Transverse colon (tissue), 4 donors: ENCODE measurements at regions not wholly inside any gene's neighbourhood (a gene's known extent, or its start where the extent isn't known, plus 50 kb on each side); places are given as distances from the start of the nearest gene placed in this dataset.

Experiments used
- DNase-seq: peaks from one replicate; pipeline ENCODE4 v3.0.0-alpha.2; 2019
- H3K27ac ChIP-seq, 4 donors: fragments of 200-600 bp; sonication (generic); 2 replicates each; pipeline ENCODE4 v1.5.1; 2016 to 2018; ENCODE audit warnings: inconsistent platforms in 4 of 4
- H3K27me3 ChIP-seq: fragments of 200-600 bp; sonication (generic); 2 replicates; pipeline ENCODE4 v1.5.1; 2017; ENCODE audit warnings: inconsistent platforms
- H3K36me3 ChIP-seq, 4 donors: fragments of 200-600 bp; sonication (generic); 2 replicates each; pipeline ENCODE4 v1.5.1; 2017 to 2019; ENCODE audit warnings: inconsistent platforms in 4 of 4
- H3K4me1 ChIP-seq, 4 donors: fragments of 200-600 bp; sonication (generic); 2 replicates each; pipeline ENCODE4 v1.5.1; 2017 to 2020; ENCODE audit warnings: inconsistent platforms in 4 of 4
- H3K4me3 ChIP-seq, 4 donors: fragments of 200-600 bp; sonication (generic); 1 replicate in 1 of 4; 2 replicates in 3 of 4; pipeline versions ENCODE4 v1.5.1 to v1.6.1; 2017 to 2019; ENCODE audit warnings: inconsistent platforms in 4 of 4
- H3K9me3 ChIP-seq, 2 donors: fragments of 200-600 bp; sonication (generic); 2 replicates each; pipeline ENCODE4 v1.5.1; 2017 to 2019; ENCODE audit warnings: inconsistent platforms in 2 of 2
- CTCF ChIP-seq, 5 experiments: fragments of 200-600 bp in 3 of 5; fragments of 450-650 bp in 2 of 5; sonication (generic) in 3 of 5; IDR thresholded peaks; 1 replicate in 2 of 5; 2 replicates in 3 of 5; pipeline ENCODE4 v1.5.1; 2016 to 2017; ENCODE audit warnings: antibody characterized with exemption in 5 of 5, inconsistent platforms in 3 of 5, mild to moderate bottlenecking in 2 of 5, moderate library complexity in 1 of 5
- EP300 ChIP-seq: sonication (generic); formaldehyde crosslinking; IDR thresholded peaks from one replicate; pipeline ENCODE4 v1.6.1; 2017; ENCODE audit warnings: antibody characterized with exemption, low read depth
- POLR2A ChIP-seq: fragments of 450-650 bp; IDR thresholded peaks from one replicate; pipeline ENCODE4 v1.6.1; 2016; ENCODE audit warnings: antibody characterized with exemption, mild to moderate bottlenecking, moderate library complexity
- POLR2AphosphoS5 ChIP-seq, 3 donors: sonication (generic); formaldehyde crosslinking; IDR thresholded peaks; one replicate each; pipeline ENCODE4 v1.6.1; 2016; ENCODE audit warnings: antibody characterized with exemption in 3 of 3
- WGBS, 2 donors: methylation state at CpG; one replicate each; pipeline ENCODE4 v1.1.5; 2018; ENCODE audit warnings: low coverage in 1 of 2; 5-methylcytosine and 5-hydroxymethylcytosine counted together
- in situ Hi-C, 4 donors: fragments of 200-750 bp; cut with MboI; loops; one replicate each; pipeline versions ENCODE4 v1.15.0 to v1.15.1; 2017; ENCODE audit warnings: low sequenced_read_pairs in 3 of 4, low pct_ligation_motif_present in 1 of 4, low pct_unique_long_range_greater_than_20kb in 1 of 4
- intact Hi-C: fragments of 100-400 bp; cut with DNase I; formaldehyde crosslinking; loops from one replicate; pipeline ENCODE4 v1.15.1; 2023; ENCODE audit warnings: low total_unique reads

- 75 to 87% methylated on average over 3 of the region's 3 CpGs for WGBS, 2 donors
- H3K27ac ChIP-seq: no peak overlapping the region
- H3K4me1 ChIP-seq: no peaks in the 10 kb centered on the region
Observed at GRCh38 chr2:6393819-6394218, 471.9 kb downstream of the CMPK2 start.

DNA sequence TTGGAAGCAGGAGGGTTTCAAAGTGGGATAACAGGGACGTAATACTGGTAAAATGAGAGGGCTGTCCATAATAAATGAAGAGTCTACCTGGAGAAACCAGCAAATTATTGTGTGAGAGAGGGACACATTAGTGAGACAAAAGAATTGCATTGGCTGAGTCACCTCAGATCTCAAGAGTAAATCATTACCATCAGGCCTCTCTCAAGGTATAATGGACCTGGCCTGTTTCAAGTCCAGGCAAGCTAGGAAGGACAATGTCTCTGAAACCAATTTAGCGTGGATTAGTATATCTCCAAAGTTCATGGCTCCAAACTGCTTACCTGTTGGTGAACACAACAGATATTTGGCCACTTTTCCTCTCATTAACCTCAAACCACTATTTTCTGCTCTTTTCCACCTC, 471.4 kb downstream of the CMPK2 start:
- DNase-seq: no peak
- 80 to 96% methylated on average over 2 of the region's 2 CpGs for WGBS, 2 donors
- Histone ChIP-seq H3K4me1 (no peaks in the 10 kb centered on the region), H3K4me3 (no peak overlapping the region), H3K9me3 (no peaks in the 10 kb centered on the region), H3K36me3 (no peaks in the 10 kb centered on the region), H3K27me3 (no peaks in the 10 kb centered on the region), H3K27ac (no peak overlapping the region)
- TF ChIP-seq POLR2A (no peak), EP300 (no peak), POLR2AphosphoS5 (IDR thresholded peaks at IDR 0.05) (no peak), CTCF (IDR thresholded peaks at IDR 0.05) (no peak)
- intact Hi-C loops (no loop called here), in situ Hi-C loops (no loop called here)

More at GRCh38 chr2:6393819-6394218, 471.9 kb downstream of the CMPK2 start:
- H3K27me3 ChIP-seq: no peaks in the 10 kb centered on the region
- intact Hi-C loops (no loop called here), in situ Hi-C loops (no loop called here)
- H3K4me3 ChIP-seq: no peak overlapping the region
- H3K9me3 ChIP-seq: no peaks in the 10 kb centered on the region
- TF ChIP-seq EP300: no peak
- TF ChIP-seq POLR2A: no peak
- no peak for TF ChIP-seq POLR2AphosphoS5 (IDR thresholded peaks at IDR 0.05)
- no peak for TF ChIP-seq CTCF (IDR thresholded peaks at IDR 0.05)
- H3K36me3 ChIP-seq: no peaks in the 10 kb centered on the region
- DNase-seq: no peak

DNA sequence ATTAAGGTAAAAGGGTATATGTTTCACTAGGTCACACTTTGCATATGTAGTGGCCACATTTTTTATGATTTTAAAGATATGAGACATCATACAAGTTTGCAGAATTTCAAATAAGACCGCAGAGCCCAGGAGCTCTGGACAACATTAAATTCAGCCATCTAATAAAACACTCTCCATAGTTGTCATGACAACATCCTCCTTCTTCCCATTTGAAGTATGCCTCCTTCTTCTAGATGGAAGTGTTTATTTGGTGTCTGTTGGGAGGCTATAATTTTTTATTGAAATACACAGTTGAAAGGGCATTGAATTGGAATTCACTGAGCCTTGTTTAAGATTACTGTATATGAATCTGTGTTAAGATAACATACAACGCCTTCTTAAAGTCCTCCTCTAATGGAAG, 467.3 kb downstream of the CMPK2 start:
- Histone ChIP-seq H3K27ac (no peak overlapping the region), H3K36me3 (no peaks in the 10 kb centered on the region), H3K27me3 (no peaks in the 10 kb centered on the region), H3K4me3 (no peak overlapping the region), H3K9me3 (no peaks in the 10 kb centered on the region), H3K4me1 (no peaks in the 10 kb centered on the region)
- TF ChIP-seq EP300 (no peak), POLR2AphosphoS5 (IDR thresholded peaks at IDR 0.05) (no peak), CTCF (IDR thresholded peaks at IDR 0.05) (no peak), POLR2A (no peak)
- WGBS, 2 donors: 66 to 73% methylated on average over 2 of the region's 2 CpGs
- in situ Hi-C loops (no loop called here), intact Hi-C loops (no loop called here)
- DNase-seq: no peak

- no peaks in the 10 kb centered on the region for H3K4me1 ChIP-seq
- WGBS, 2 donors: 66 to 85% methylated on average over 3 of the region's 3 CpGs
- H3K4me3 ChIP-seq: no peak overlapping the region
- in situ Hi-C loops (no loop called here), intact Hi-C loops (no loop called here)
- no peaks in the 10 kb centered on the region for H3K9me3 ChIP-seq
- no peak for DNase-seq
- no peaks in the 10 kb centered on the region for H3K27me3 ChIP-seq
- H3K27ac ChIP-seq: no peak overlapping the region
- no peaks in the 10 kb centered on the region for H3K36me3 ChIP-seq
- TF ChIP-seq POLR2AphosphoS5 (IDR thresholded peaks at IDR 0.05) (no peak), CTCF (IDR thresholded peaks at IDR 0.05) (no peak), EP300 (no peak), POLR2A (no peak)
Observed at GRCh38 chr2:6401301-6401700, 464.4 kb downstream of the CMPK2 start.
